Ishikawa (cell line): ENCODE measurements at regions not wholly inside any gene's neighbourhood (a gene's known extent, or its start where the extent isn't known, plus 50 kb on each side); places are given as distances from the start of the nearest gene placed in this dataset.

Source experiments
- EGR1 ChIP-seq: IDR thresholded peaks from 2 replicates; pipeline ENCODE4 v1.6.1; 2012
- NFIC ChIP-seq: IDR thresholded peaks from 2 replicates; pipeline ENCODE4 v1.6.1; 2012
- RAD21 ChIP-seq: IDR thresholded peaks from 2 replicates; pipeline ENCODE4 v1.6.1; 2012; ENCODE audit warnings: low read depth
- YY1 ChIP-seq: IDR thresholded peaks from 2 replicates; pipeline ENCODE4 v1.6.1; 2012; ENCODE audit warnings: low read depth
- TF ChIP-seq, protein P1 (sequence below): IDR thresholded peaks from 2 replicates; pipeline ENCODE4 v1.6.1; 2012

DNA sequence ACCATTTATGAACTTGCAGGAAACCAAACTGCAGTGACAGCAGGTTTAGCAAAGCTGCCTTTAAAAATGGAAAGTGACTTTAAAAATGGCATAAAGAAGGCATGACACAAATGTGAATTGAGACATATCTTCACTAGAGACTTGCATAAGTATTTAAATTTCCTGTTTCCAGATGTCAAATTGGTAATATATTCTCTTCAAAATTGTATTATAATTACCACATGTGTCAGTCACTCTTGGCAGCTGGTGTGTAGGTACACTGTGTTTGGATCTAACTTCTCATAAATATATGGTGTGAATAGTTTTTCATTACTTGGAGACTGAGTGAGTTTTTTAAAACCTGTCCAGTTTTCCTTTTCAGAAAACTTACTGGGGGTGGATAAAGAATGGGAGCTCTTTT lies 636.2 kb upstream of the SGO1 start:
- TF ChIP-seq, protein P1, sequence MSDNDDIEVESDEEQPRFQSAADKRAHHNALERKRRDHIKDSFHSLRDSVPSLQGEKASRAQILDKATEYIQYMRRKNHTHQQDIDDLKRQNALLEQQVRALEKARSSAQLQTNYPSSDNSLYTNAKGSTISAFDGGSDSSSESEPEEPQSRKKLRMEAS: no peak
- TF ChIP-seq EGR1: no peak
- no peak for TF ChIP-seq YY1
- no peak for TF ChIP-seq RAD21
- no peak for TF ChIP-seq NFIC
